ENCODE measurements at regions not wholly inside any gene's neighbourhood (a gene's known extent, or its start where the extent isn't known, plus 50 kb on each side); places are given as distances from the start of the nearest gene placed in this dataset.

- no peak for DNase-seq (ENCODE audit: low spot score)
Observed at GRCh38 chr1:29485096-29485925, 249.0 kb downstream of the PTPRU start.

- DNase-seq (ENCODE audit: low spot score) = no peak
Observed at GRCh38 chr1:29482991-29483390, 246.7 kb downstream of the PTPRU start.

- no peak for DNase-seq (ENCODE audit: low spot score)
Observed at GRCh38 chr1:29482064-29482463, 245.7 kb downstream of the PTPRU start.

GRCh38 chr1:29481031-29481430 lies 244.7 kb downstream of the PTPRU start:
- no peak for DNase-seq (ENCODE audit: low spot score)

GRCh38 chr1:29478879-29479278 lies 242.6 kb downstream of the PTPRU start:
- no peak for DNase-seq (ENCODE audit: low spot score)

GRCh38 chr1:29478151-29478791 lies 241.9 kb downstream of the PTPRU start:
- no peak for DNase-seq (ENCODE audit: low spot score)

- DNase-seq (ENCODE audit: low spot score) = no peak
Observed at GRCh38 chr1:29475326-29475725, 239.0 kb downstream of the PTPRU start.

GRCh38 chr1:29474274-29475244 lies 238.2 kb downstream of the PTPRU start:
- no peak for DNase-seq (ENCODE audit: low spot score)

- DNase-seq (ENCODE audit: low spot score) = no peak
Observed at GRCh38 chr1:29473161-29473855, 237.0 kb downstream of the PTPRU start.

- DNase-seq (ENCODE audit: low spot score) = no peak
Observed at GRCh38 chr1:29471487-29472313, 235.4 kb downstream of the PTPRU start.

- DNase-seq (ENCODE audit: low spot score) = no peak
Observed at GRCh38 chr1:29470788-29471119, 234.4 kb downstream of the PTPRU start.

- DNase-seq (ENCODE audit: low spot score) = no peak
Observed at GRCh38 chr1:29470087-29470787, 233.9 kb downstream of the PTPRU start.

GRCh38 chr1:29469457-29469856 lies 233.1 kb downstream of the PTPRU start:
- no peak for DNase-seq (ENCODE audit: low spot score)

- no peak for DNase-seq (ENCODE audit: low spot score)
Observed at GRCh38 chr1:29467989-29468900, 231.9 kb downstream of the PTPRU start.

- no peak for DNase-seq (ENCODE audit: low spot score)
Observed at GRCh38 chr1:29466258-29466657, 229.9 kb downstream of the PTPRU start.

- no peak for DNase-seq (ENCODE audit: low spot score)
Observed at GRCh38 chr1:29465755-29466154, 229.4 kb downstream of the PTPRU start.

GRCh38 chr1:29462096-29462495 lies 225.8 kb downstream of the PTPRU start:
- no peak for DNase-seq (ENCODE audit: low spot score)

GRCh38 chr1:29461115-29461739 lies 224.9 kb downstream of the PTPRU start:
- DNase-seq (ENCODE audit: low spot score) = no peak

GRCh38 chr1:29460694-29461093 lies 224.4 kb downstream of the PTPRU start:
- no peak for DNase-seq (ENCODE audit: low spot score)
